ENCODE measurements at regions not wholly inside any gene's neighbourhood (a gene's known extent, or its start where the extent isn't known, plus 50 kb on each side); places are given as distances from the start of the nearest gene placed in this dataset.

- DNase-seq (ENCODE audit: low read depth in 2 of 2): no peak
Observed at GRCh38 chr2:128554151-128554769, 235.6 kb upstream of the HS6ST1 start.

- no peak for DNase-seq (ENCODE audit: low read depth in 2 of 2)
Observed at GRCh38 chr2:128555433-128555832, 236.8 kb upstream of the HS6ST1 start.

DNA sequence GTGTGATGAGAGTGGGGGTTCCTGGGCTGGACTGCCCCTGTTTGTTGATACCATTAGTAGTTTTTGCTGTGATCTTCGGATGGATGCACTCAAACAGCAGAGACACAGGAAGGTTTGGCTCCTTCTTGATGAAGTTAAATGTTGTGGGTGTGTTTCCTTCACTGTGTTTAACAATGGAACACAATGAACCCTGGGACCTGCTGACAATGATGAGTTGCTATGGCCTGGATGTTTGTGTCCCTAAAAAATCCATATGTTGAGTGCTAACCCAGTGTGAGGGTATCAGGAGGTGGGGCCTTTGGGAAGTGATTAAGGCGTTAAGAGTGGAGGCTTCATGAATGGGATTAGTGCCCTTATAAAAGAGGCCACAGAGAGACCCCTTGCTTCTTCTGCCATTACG lies 237.4 kb upstream of the HS6ST1 start:
- no peak for DNase-seq (ENCODE audit: low read depth in 2 of 2)

DNA sequence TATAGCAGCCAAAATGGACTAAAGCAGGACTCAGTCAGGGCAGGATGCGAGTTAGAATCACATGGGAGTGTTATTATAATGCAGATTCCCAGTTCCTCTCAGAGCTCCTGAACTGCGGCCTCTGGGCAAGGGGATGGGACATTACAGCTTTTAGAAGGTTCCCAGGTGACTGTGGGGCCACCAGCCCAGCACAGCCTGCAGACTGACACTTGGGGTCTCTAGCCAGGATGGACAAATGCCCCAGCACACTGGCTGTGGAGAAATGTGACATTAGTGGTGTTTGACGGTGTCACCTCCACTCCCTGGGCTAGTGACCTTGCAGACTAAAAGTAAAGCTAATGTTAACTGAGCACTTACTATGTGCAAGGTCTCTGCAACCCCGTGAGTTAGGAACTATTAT lies 238.0 kb upstream of the HS6ST1 start:
- DNase-seq (ENCODE audit: low read depth in 2 of 2): no peak

GRCh38 chr2:128557069-128557468 lies 238.4 kb upstream of the HS6ST1 start:
- no peak for DNase-seq (ENCODE audit: low read depth in 2 of 2)

- DNase-seq (ENCODE audit: low read depth in 2 of 2): no peak
Observed at GRCh38 chr2:128557831-128558241, 239.2 kb upstream of the HS6ST1 start.

DNA sequence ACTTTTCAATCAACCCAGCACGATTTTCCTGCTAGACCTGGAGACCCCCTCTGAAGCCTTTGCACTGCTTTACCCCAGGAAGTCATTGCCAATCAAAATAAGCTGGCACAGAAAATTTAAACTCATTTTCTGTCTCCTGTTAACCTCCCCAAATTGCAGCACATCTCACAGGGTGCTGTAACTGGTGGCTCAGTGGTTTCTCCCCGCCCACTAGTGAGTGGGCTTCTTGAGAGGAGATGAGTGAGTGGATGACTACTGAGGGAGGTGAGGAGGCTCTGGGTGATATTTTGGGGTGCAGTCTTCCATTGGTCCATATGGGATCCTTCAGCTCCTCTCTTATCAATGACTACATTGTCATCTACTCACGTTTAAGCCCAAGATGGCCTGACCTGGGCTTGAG lies 239.8 kb upstream of the HS6ST1 start:
- no peak for DNase-seq (ENCODE audit: low read depth in 2 of 2)

DNA sequence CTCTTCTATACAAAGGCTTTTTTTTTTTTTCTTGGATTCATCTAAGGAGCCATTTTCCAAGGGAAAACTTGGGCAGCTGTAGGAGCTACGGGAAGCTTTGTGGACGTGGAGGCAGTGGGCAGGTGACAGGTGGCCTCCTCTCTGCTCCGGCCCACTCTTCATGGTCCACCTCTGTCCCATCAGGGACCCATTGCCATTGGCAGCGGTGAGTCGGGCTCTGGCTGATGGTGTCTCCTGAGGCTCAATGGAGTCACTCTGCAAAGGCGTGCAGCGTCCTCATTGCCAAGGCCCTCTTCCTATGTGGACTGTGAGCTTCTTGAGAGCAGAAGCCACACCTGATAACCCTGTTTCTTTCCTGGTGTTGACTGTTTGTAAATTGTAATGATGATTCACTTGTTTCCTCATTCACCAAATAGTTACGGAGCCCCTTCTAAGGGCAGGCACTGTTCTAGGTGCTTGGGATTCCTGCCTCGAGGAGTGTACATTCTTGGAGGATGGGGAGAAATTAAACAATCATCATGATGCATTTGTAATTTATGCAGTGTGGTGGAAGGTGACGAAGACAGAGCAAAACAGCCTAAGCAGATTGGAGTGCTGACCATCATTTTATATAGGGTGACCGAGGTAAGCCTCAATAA lies 240.3 kb upstream of the HS6ST1 start:
- DNase-seq (ENCODE audit: low read depth in 2 of 2): no peak

GRCh38 chr2:128559533-128560515 lies 241.2 kb upstream of the HS6ST1 start:
- no peak for DNase-seq (ENCODE audit: low read depth in 2 of 2)

DNA sequence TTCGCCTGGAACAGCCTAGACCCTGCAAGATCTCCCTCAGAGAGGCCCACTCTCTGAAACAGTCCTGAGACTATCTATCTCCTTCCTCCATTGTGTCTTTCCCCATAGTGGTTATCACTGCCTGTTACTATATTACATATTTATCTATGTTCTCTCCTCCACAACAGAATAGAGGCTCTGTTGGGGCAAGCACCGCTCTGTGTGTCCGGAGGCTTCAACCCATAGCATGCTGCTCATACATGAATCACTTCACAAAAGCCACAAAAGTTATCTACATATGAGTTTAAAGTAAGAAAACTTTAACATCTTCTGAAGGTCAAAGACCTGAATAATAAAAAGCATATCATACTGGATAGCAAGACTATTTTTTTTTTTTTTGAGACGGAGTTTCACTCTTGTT lies 242.1 kb upstream of the HS6ST1 start:
- DNase-seq (ENCODE audit: low read depth in 2 of 2): no peak

- no peak for DNase-seq (ENCODE audit: low read depth in 2 of 2)
Observed at GRCh38 chr2:128562471-128563347, 244.0 kb upstream of the HS6ST1 start.

GRCh38 chr2:128563348-128563687 lies 244.7 kb upstream of the HS6ST1 start:
- DNase-seq (ENCODE audit: low read depth in 2 of 2): no peak

DNA sequence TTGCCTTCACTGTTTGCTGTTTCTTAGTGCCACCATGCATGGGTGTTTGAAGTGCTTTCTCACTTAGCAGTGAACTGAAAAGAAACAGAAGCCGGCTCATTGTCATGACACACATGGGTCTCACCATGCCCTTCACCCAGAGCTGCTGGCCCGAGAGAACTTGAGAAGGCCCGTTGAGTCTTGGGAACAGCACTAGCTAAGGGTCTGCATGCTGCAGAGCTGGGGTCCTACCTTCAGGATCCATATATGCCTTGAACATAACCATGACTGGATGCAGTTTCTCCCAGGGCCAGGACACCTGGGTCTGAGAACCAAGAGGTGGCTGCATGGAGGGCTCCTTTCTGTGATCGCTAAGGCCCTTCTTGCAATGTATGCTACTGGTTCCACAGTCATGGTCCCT lies 245.5 kb upstream of the HS6ST1 start:
- DNase-seq (ENCODE audit: low read depth in 2 of 2): no peak

- no peak for DNase-seq (ENCODE audit: low read depth in 2 of 2)
Observed at GRCh38 chr2:128564551-128564950, 245.9 kb upstream of the HS6ST1 start.

DNA sequence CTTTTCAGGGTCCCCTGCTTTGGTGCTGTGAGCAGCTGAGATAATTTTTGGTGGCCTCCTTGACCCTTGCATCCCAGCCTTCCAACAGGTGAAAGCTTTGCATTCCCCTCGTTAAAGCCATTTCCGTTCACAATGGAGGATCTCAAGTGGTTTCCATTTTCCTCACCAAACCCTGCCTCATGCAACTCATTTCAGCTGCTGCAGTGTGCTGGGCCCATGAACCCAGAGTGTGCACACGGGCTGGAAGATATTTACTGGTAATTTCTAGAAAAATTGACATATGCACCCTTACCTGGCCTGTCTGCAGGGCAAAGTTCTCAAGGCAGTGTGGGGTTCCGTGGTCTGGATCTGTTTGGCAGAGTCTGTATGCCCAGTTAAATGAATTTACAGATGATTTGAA lies 246.8 kb upstream of the HS6ST1 start:
- no peak for DNase-seq (ENCODE audit: low read depth in 2 of 2)

GRCh38 chr2:128566671-128567070 lies 248.0 kb upstream of the HS6ST1 start:
- DNase-seq (ENCODE audit: low read depth in 2 of 2): no peak

GRCh38 chr2:128568106-128568505 lies 249.4 kb upstream of the HS6ST1 start:
- no peak for DNase-seq (ENCODE audit: low read depth in 2 of 2)

GRCh38 chr2:128573116-128573515 lies 254.4 kb upstream of the HS6ST1 start:
- no peak for DNase-seq (ENCODE audit: low read depth in 2 of 2)

DNA sequence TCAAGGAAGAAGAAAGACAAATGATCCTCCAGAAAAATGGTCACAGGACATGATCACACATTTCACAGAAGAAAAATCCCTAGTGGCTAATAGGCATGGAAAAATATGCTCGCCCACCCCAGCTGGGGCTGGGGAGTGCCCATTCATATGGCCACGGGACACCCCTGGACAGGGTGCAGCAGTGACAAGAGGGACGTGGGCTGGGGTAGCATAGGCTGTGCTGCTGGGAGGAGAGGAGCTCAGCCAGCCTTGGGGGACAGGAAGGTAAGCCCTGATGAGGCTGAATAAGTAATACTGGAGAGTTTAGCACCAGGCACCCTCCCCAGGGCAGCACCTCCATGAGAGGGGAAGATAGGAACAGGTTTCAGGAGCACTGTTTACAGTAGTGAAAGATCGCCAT lies 254.9 kb upstream of the HS6ST1 start:
- DNase-seq (ENCODE audit: low read depth in 2 of 2): no peak

GRCh38 chr2:128577141-128577930 lies 258.7 kb upstream of the HS6ST1 start:
- no peak for DNase-seq (ENCODE audit: low read depth in 2 of 2)
